Liver (tissue), 8 donors: ENCODE measurements at regions not wholly inside any gene's neighbourhood (a gene's known extent, or its start where the extent isn't known, plus 50 kb on each side); places are given as distances from the start of the nearest gene placed in this dataset.

Experiments
- DNase-seq: peaks from one replicate; pipeline ENCODE4 v3.0.0-alpha.2; 2017; ENCODE audit warnings: low spot score
- H3K27ac ChIP-seq, 2 donors: one replicate each; pipeline ENCODE4 v1.7.0; 2013; ENCODE audit warnings: inconsistent platforms in 2 of 2, low read length in 2 of 2, control low read depth in 1 of 2, low read depth in 1 of 2, mild to moderate bottlenecking in 1 of 2
- H3K27me3 ChIP-seq, 4 donors: one replicate each; pipeline versions ENCODE4 v1.6.1 to v1.7.0; 2013; ENCODE audit warnings: low read length in 3 of 4, inconsistent platforms in 1 of 4, mild to moderate bottlenecking in 1 of 4, moderate library complexity in 1 of 4; ENCODE audit not compliant: control insufficient read depth in 4 of 4, insufficient read depth in 4 of 4
- H3K36me3 ChIP-seq, 4 donors: one replicate each; pipeline versions ENCODE4 v1.6.1 to v1.7.0; 2013; ENCODE audit warnings: low read length in 3 of 4, mild to moderate bottlenecking in 3 of 4, low read depth in 1 of 4, moderate library complexity in 1 of 4; ENCODE audit not compliant: control insufficient read depth in 4 of 4, insufficient read depth in 3 of 4
- H3K4me1 ChIP-seq, 4 donors: one replicate each; pipeline versions ENCODE4 v1.6.1 to v1.7.0; 2013; ENCODE audit warnings: low read length in 3 of 4, mild to moderate bottlenecking in 3 of 4, moderate library complexity in 1 of 4; ENCODE audit not compliant: control insufficient read depth in 4 of 4, insufficient read depth in 4 of 4
- H3K4me3 ChIP-seq, 3 donors: one replicate each; pipeline versions ENCODE4 v1.6.1 to v1.7.0; 2013; ENCODE audit warnings: low read length in 3 of 3, control low read depth in 1 of 3, low read depth in 1 of 3, mild to moderate bottlenecking in 1 of 3
- H3K9ac ChIP-seq, 2 donors: one replicate each; pipeline ENCODE4 v1.7.0; 2013; ENCODE audit warnings: low read length in 2 of 2, mild to moderate bottlenecking in 2 of 2, moderate library complexity in 2 of 2, control low read depth in 1 of 2, low read depth in 1 of 2
- H3K9me3 ChIP-seq, 4 donors: one replicate each; pipeline versions ENCODE4 v1.6.1 to v1.7.0; 2013; ENCODE audit warnings: low read length in 3 of 4; ENCODE audit not compliant: control insufficient read depth in 4 of 4
- CTCF ChIP-seq: fragments of 150-350 bp; IDR thresholded peaks from 2 replicates; pipeline ENCODE4 v1.5.1; 2017; ENCODE audit warnings: improper control_type of control experiment, low read depth, low read length; ENCODE audit not compliant: missing input control
- EGR1 ChIP-seq, 2 donors: IDR thresholded peaks; 2 replicates each; pipeline ENCODE4 v1.6.1; 2016 to 2018; ENCODE audit warnings: antibody characterized with exemption in 2 of 2, low read depth in 2 of 2
- FOXA1 ChIP-seq: IDR thresholded peaks from 2 replicates; pipeline ENCODE4 v1.6.1; 2016; ENCODE audit warnings: antibody characterized with exemption
- FOXA2 ChIP-seq: IDR thresholded peaks from 2 replicates; pipeline ENCODE4 v1.6.1; 2016; ENCODE audit warnings: antibody characterized with exemption
- GABPA ChIP-seq, 2 donors: IDR thresholded peaks in 1 of 2; conservative IDR thresholded peaks in 1 of 2; 2 replicates each; pipeline ENCODE4 v1.6.1; 2016; ENCODE audit warnings: antibody characterized with exemption in 2 of 2, mild to moderate bottlenecking in 1 of 2, moderate library complexity in 1 of 2
- HNF4A ChIP-seq, 2 donors: conservative IDR thresholded peaks; 2 replicates each; pipeline ENCODE4 v1.6.1; 2016; ENCODE audit warnings: antibody characterized with exemption in 2 of 2, mild to moderate bottlenecking in 2 of 2
- JUND ChIP-seq, 2 donors: IDR thresholded peaks; 2 replicates each; pipeline ENCODE4 v1.6.1; 2016; ENCODE audit warnings: antibody characterized with exemption in 2 of 2
- NR2F2 ChIP-seq: IDR thresholded peaks from 2 replicates; pipeline ENCODE4 v1.6.1; 2016; ENCODE audit warnings: antibody characterized with exemption
- RAD21 ChIP-seq, 2 donors: IDR thresholded peaks; 2 replicates each; pipeline ENCODE4 v1.6.1; 2016; ENCODE audit warnings: antibody characterized with exemption in 2 of 2, mild to moderate bottlenecking in 2 of 2
- REST ChIP-seq: IDR thresholded peaks from 2 replicates; pipeline ENCODE4 v1.6.1; 2016; ENCODE audit warnings: antibody characterized with exemption, mild to moderate bottlenecking
- RXRA ChIP-seq, 2 donors: IDR thresholded peaks; 2 replicates each; pipeline ENCODE4 v1.6.1; 2017 to 2018; ENCODE audit warnings: antibody characterized with exemption in 2 of 2, mild to moderate bottlenecking in 1 of 2
- TAF1 ChIP-seq: conservative IDR thresholded peaks from 2 replicates; pipeline ENCODE4 v1.6.1; 2016; ENCODE audit warnings: antibody characterized with exemption, mild to moderate bottlenecking
- YY1 ChIP-seq: IDR thresholded peaks from 2 replicates; pipeline ENCODE4 v1.6.1; 2016; ENCODE audit warnings: antibody characterized with exemption, mild to moderate bottlenecking
- ZBTB33 ChIP-seq: IDR thresholded peaks from 2 replicates; pipeline ENCODE4 v1.6.1; 2016; ENCODE audit warnings: antibody characterized with exemption
- WGBS: extraction: QIAGEN DNeasy Blood & Tissue Kit; methylation state at CpG from one replicate; pipeline ENCODE4 v1.1.7; 2013; 5-methylcytosine and 5-hydroxymethylcytosine counted together
- donor health status: healthy.
- donor health status: healthy.
- donor health status: healthy.
- donor health status: healthy.
- donor health status: healthy.

GRCh38 chr6:11830105-11830504 is 51.5 kb upstream of the ADTRP start (continued):
- TF ChIP-seq CTCF (no peak), JUND (IDR thresholded peaks at IDR 0.05) (no peak)

- H3K36me3 ChIP-seq = no peaks in the 10 kb centered on the region
- H3K9ac ChIP-seq = no peak overlapping the region
- H3K9me3 ChIP-seq = no peaks in the 10 kb centered on the region
- no peak for DNase-seq
- peaks cover 0 to 1% (median 0%) of the 10 kb centered on the region in 4 donors for H3K4me1 ChIP-seq
- TF ChIP-seq RAD21 (IDR thresholded peaks at IDR 0.05) (no peak), EGR1 (IDR thresholded peaks at IDR 0.05; ENCODE audit: low read depth in 2 of 2) (no peak), NR2F2 (no peak), ZBTB33 (no peak), JUND (IDR thresholded peaks at IDR 0.05) (no peak), CTCF (no peak), GABPA (IDR thresholded peaks at IDR 0.05 in 1 of 2, conservative IDR thresholded peaks at IDR 0.05 in 1 of 2) (no peak), HNF4A (conservative IDR thresholded peaks at IDR 0.05) (no peak), RXRA (IDR thresholded peaks at IDR 0.05) (no peak), FOXA2 (no peak), TAF1 (no peak), YY1 (no peak), REST (no peak), FOXA1 (no peak)
- no peaks in the 10 kb centered on the region for H3K27me3 ChIP-seq
- 85% methylated on average over 6 of the region's 6 CpGs for WGBS
- H3K27ac ChIP-seq = no peak overlapping the region
- H3K4me3 ChIP-seq = no peak overlapping the region
These were observed 49.8 kb upstream of the ADTRP start for GRCh38 chr6:11828262-11828870.
